ENCODE measurements at regions not wholly inside any gene's neighbourhood (a gene's known extent, or its start where the extent isn't known, plus 50 kb on each side); places are given as distances from the start of the nearest gene placed in this dataset.
A peak's percentile ranks its signal among the peaks of the same experiment; 100 is the strongest.
"Not testable (repeated sequence)": the region's sequence is repeated elsewhere in the genome, so short reads cannot be mapped to it uniquely, and the experiment has no call there.

GRCh38 chr12:67468549-67469245, 179.8 kb upstream of the DYRK2 start:
- no peak for DNase-seq (ENCODE audit: low spot score)
- no peak overlapping the region for H3K4me3 Mint-ChIP-seq
- no peak overlapping the region for H3K27ac Mint-ChIP-seq
- no peaks in the 10 kb centered on the region for H3K36me3 Mint-ChIP-seq (ENCODE audit: low read depth)
- no peaks in the 10 kb centered on the region for H3K4me1 Mint-ChIP-seq (ENCODE audit: low read depth)
- peaks cover 20% of the 10 kb centered on the region for H3K27me3 Mint-ChIP-seq (ENCODE audit: insufficient read depth)
- H3K9me3 Mint-ChIP-seq = peaks cover 14% of the 10 kb centered on the region
- intact Hi-C loops (cut with micrococcal nuclease) = no loop called here

- Mint-ChIP-seq H3K27me3 (ENCODE audit: insufficient read depth) (peaks cover 25% of the 10 kb centered on the region), H3K4me1 (ENCODE audit: low read depth) (no peaks in the 10 kb centered on the region), H3K27ac (no peak overlapping the region), H3K9me3 (peaks cover 14% of the 10 kb centered on the region), H3K36me3 (ENCODE audit: low read depth) (no peaks in the 10 kb centered on the region), H3K4me3 (no peak overlapping the region)
- intact Hi-C loops (cut with micrococcal nuclease) = no loop called here
- no peak for DNase-seq (ENCODE audit: low spot score)
These were observed 178.9 kb upstream of the DYRK2 start for GRCh38 chr12:67469666-67470065.

DNA sequence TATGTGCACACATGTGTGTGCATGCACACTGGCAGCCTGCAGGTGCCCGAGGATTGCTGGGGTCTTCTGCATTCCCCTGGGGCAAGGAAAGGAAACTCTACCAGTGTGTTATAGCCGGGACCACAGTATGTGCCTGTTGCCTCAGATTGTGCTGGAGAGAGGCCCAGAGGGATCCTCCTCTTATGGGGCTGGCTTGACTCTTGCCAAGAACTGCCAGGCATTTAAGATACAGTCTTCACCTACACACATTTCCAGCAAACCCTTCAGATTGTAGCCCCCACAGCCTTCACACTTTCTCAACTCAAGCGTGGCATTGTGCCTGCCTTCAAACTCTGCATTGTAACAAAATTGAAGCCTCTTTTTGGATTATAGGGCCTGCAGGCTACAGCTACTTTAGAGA, 176.7 kb upstream of the DYRK2 start:
- Mint-ChIP-seq H3K27me3 (ENCODE audit: insufficient read depth) (peaks cover 16% of the 10 kb centered on the region), H3K4me3 (no peak overlapping the region), H3K4me1 (ENCODE audit: low read depth) (peaks cover 8% of the 10 kb centered on the region), H3K36me3 (ENCODE audit: low read depth) (no peaks in the 10 kb centered on the region), H3K9me3 (peaks cover 8% of the 10 kb centered on the region), H3K27ac (no peak overlapping the region)
- intact Hi-C loops (cut with micrococcal nuclease) = no loop called here
- no peak for DNase-seq (ENCODE audit: low spot score)

GRCh38 chr12:67472539-67472938, 176.0 kb upstream of the DYRK2 start:
- Mint-ChIP-seq H3K4me3 (no peak overlapping the region), H3K27me3 (ENCODE audit: insufficient read depth) (peaks cover 13% of the 10 kb centered on the region), H3K36me3 (ENCODE audit: low read depth) (no peaks in the 10 kb centered on the region), H3K9me3 (peaks cover 2% of the 10 kb centered on the region), H3K4me1 (ENCODE audit: low read depth) (peaks cover 8% of the 10 kb centered on the region), H3K27ac (no peak overlapping the region)
- no peak for DNase-seq (ENCODE audit: low spot score)
- intact Hi-C loops (cut with micrococcal nuclease) = no loop called here

DNA sequence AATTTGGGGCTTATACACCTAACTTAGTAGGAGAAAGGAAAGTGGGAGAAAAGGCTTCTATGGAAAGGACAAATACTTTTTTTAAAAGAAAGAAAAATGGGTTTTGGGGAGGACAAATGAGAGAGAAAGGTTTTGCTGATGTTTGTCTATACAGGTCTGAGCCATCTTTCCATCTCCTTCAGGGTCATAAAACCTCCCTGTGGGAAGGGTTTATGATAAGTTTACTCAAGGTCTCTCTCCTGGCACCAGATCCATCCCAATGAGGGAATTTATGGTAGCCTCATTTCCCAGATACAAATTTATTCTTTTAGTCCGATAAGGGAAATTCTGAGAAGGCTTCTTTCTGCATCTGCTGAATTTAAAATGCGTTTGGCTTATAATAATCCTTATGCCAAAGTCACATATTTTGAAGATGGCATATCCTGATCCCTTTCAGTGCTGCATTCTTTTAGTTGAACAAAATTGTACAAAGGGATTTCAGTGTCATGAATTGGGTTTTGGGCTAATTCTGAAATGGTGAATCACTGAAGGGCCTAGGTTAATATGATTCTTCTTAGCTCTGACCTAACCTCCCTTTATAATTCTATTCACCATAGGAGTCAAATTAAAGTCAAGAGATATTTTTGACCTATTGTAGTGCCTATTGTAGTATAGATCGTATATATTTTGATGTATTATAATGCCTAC, 173.5 kb upstream of the DYRK2 start:
- no peaks in the 10 kb centered on the region for H3K36me3 Mint-ChIP-seq (ENCODE audit: low read depth)
- peaks cover 8% of the 10 kb centered on the region for H3K4me1 Mint-ChIP-seq (ENCODE audit: low read depth)
- no peak overlapping the region for H3K27ac Mint-ChIP-seq
- peaks cover 10% of the 10 kb centered on the region for H3K27me3 Mint-ChIP-seq (ENCODE audit: insufficient read depth)
- DNase-seq (ENCODE audit: low spot score) = no peak
- no peaks in the 10 kb centered on the region for H3K9me3 Mint-ChIP-seq
- intact Hi-C loops (cut with micrococcal nuclease) = no loop called here
- no peak overlapping the region for H3K4me3 Mint-ChIP-seq

DNA sequence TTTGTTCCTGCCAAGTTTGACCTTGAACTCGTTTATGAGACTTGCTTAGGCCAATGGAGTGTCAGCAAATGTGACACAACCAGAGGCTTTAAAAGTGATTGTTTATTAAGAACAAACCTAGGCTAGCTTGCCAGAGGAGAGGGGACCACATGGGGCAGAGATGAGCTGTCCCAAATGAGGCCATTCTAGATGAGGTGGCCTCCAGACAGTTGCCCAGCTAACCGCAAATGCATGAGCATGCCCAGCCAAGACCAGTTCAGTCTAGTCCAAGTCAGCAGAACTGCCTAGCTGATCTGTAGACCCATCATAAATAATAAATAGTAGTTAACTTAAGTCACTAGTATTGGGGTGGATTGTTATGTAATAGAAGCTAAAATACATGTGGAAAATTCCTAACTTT, 172.8 kb upstream of the DYRK2 start:
- H3K27me3 Mint-ChIP-seq (ENCODE audit: insufficient read depth) = peaks cover 10% of the 10 kb centered on the region
- intact Hi-C loops (cut with micrococcal nuclease) = no loop called here

DNA sequence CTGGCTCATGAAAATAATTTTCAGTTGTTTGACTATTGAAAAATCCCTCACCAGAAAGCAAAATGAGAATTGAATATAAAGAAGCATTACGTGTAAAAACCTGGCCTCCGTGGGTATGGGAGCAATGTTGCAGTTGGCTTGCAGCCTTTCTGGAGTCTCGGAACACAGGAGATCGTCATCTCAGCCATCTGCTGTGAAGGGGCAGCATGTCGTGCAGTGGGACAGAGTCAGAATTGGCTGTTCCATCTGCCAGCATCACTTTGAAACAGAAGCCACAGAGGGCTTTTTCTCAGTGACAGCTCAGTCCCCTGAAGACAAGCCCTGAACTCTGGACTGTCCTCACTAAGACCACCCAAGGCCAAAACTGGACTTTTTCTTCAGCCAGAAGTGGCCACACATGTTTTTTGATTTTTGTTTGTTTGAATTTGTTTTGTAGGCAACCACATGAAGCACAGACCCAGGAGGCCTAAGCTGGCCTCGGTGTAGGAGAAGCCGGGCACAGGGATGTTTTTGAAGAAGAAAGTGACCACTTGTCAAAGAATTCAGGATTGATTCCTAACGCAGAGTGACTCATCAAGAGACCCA, 170.8 kb upstream of the DYRK2 start:
- H3K36me3 Mint-ChIP-seq (ENCODE audit: low read depth) = no peaks in the 10 kb centered on the region
- H3K27me3 Mint-ChIP-seq (ENCODE audit: insufficient read depth) = peaks cover 12% of the 10 kb centered on the region
- H3K27ac Mint-ChIP-seq = no peak overlapping the region
- no peak overlapping the region for H3K4me3 Mint-ChIP-seq
- H3K9me3 Mint-ChIP-seq = no peaks in the 10 kb centered on the region
- peaks cover 16% of the 10 kb centered on the region for H3K4me1 Mint-ChIP-seq (ENCODE audit: low read depth)
- no peak for DNase-seq (ENCODE audit: low spot score)
- intact Hi-C loops (cut with micrococcal nuclease) = no loop called here

More for the DNA sequence above, 172.8 kb upstream of the DYRK2 start:
- Mint-ChIP-seq H3K36me3 (ENCODE audit: low read depth) (no peaks in the 10 kb centered on the region), H3K4me1 (ENCODE audit: low read depth) (peaks cover 8% of the 10 kb centered on the region), H3K9me3 (no peaks in the 10 kb centered on the region), H3K4me3 (no peak overlapping the region), H3K27ac (no peak overlapping the region)
- no peak for DNase-seq (ENCODE audit: low spot score)

DNA sequence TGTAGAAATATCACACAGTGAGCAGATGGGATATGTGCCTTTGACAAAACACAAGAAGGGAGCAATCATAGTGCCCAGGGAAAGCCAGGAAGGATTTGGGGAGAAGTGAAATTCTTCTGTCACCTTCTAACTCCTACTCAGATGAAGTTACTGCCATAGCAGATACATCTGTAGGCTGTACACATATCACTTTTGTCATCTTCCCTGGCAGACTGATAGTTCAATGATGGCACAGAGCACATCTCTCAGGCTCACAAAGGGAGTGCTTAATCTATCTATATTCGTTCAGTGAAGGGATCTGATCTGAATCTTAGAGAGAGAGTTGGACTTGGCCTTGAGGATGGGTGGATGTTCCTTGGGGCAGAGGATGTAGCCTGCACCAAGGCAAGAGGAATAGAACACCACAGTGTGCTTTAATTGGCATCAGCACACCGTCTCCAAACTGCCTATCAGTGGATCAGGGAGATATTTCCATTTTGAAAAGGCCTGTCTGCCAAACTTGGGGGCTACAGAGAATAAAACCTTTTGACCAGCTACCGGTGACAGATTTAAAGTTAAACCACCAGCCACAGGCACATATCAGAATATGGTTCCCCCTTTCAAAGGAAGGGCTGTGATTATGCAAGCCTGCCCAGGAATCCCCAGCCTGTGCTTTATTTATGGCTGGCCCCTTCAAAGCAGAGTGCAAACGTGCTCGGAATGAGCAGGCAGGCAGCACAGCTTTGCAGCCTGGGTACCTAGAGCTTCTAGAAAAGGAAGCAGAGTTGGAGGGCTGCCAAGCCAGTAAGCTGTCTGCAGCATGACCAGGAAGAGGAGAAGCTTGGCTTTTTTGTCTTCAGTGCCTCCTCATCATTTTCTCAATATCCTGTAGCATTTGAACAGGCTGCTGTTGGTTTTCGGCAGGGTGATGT, 165.5 kb upstream of the DYRK2 start:
- H3K27ac Mint-ChIP-seq = peak overlapping the region; percentile 18
- H3K36me3 Mint-ChIP-seq (ENCODE audit: low read depth) = peaks cover 2% of the 10 kb centered on the region
- H3K27me3 Mint-ChIP-seq (ENCODE audit: insufficient read depth) = peaks cover 1% of the 10 kb centered on the region
- peak overlapping the region; percentile 57 for H3K4me3 Mint-ChIP-seq
- intact Hi-C loops (cut with micrococcal nuclease) = no loop called here
- H3K4me1 Mint-ChIP-seq (ENCODE audit: low read depth) = peaks cover 32% of the 10 kb centered on the region
- DNase-seq (ENCODE audit: low spot score) = peak; percentile 41
- peaks cover 10% of the 10 kb centered on the region for H3K9me3 Mint-ChIP-seq

- peaks cover 32% of the 10 kb centered on the region for H3K4me1 Mint-ChIP-seq (ENCODE audit: low read depth)
- peaks cover 1% of the 10 kb centered on the region for H3K27me3 Mint-ChIP-seq (ENCODE audit: insufficient read depth)
- intact Hi-C loops (cut with micrococcal nuclease) = no loop called here
- peaks cover 3% of the 10 kb centered on the region for H3K36me3 Mint-ChIP-seq (ENCODE audit: low read depth)
- DNase-seq (ENCODE audit: low spot score) = no peak
- H3K27ac Mint-ChIP-seq = no peak overlapping the region
- no peak overlapping the region for H3K4me3 Mint-ChIP-seq
- peaks cover 13% of the 10 kb centered on the region for H3K9me3 Mint-ChIP-seq
These were observed 164.5 kb upstream of the DYRK2 start for GRCh38 chr12:67483871-67484554.

DNA sequence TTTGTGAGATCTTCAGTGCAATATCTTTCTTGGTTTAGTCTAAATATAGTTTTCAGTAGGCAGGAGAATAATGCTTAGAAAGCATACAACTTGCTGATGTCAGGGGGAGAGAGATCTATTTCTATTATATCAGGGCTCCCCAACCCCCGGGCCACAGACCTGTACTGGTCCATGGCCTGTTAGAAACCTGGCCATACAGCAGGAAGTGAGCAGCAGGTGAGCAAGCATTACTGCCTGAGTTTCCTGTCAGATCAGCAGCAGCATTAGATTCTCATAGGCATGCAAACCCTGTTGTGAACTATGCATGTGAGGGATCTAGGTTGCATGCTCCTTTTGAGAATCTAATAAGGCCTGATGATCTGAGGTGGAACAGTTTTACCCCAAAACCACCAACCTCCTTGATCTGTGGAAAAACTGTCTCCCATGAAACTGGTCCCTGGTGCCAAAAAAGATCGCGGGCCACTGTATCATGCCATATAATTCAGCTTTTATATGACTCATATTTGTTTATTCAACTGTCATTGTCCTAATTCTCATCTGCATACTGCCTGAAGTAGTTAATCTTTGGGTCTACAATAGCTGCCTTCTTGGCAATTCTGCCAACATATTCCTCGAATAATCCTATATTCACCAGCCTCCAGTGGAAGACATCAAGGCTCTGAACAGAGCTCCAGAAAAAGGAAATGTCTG, 163.6 kb upstream of the DYRK2 start:
- H3K4me3 Mint-ChIP-seq = no peak overlapping the region
- peaks cover 32% of the 10 kb centered on the region for H3K4me1 Mint-ChIP-seq (ENCODE audit: low read depth)
- H3K27ac Mint-ChIP-seq = no peak overlapping the region
- H3K9me3 Mint-ChIP-seq = peaks cover 20% of the 10 kb centered on the region
- DNase-seq (ENCODE audit: low spot score) = no peak
- intact Hi-C loops (cut with micrococcal nuclease) = no loop called here
- H3K27me3 Mint-ChIP-seq (ENCODE audit: insufficient read depth) = peaks cover 1% of the 10 kb centered on the region
- peaks cover 8% of the 10 kb centered on the region for H3K36me3 Mint-ChIP-seq (ENCODE audit: low read depth)

DNA sequence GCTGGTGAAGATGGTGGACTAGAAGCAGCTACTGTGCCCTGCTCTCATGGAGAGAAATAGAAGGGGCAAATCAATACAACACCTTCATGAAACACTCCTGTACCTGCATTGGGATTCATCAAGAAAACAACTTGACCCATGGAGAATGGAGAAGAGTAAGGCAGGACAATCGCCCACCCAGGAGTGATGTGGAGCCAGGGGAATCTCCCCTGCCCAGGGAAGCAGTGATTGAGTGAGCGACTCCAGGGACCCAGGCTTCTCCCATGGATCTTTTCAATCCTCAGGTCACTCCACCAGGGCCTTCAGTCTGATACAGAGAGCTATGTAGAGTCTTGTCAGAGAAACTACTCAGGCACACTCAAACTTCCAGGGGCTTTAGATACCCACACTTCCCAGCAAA, 161.9 kb upstream of the DYRK2 start:
- no peak overlapping the region for H3K27ac Mint-ChIP-seq
- H3K36me3 Mint-ChIP-seq (ENCODE audit: low read depth) = peaks cover 10% of the 10 kb centered on the region
- DNase-seq (ENCODE audit: low spot score) = no peak
- peaks cover 34% of the 10 kb centered on the region for H3K9me3 Mint-ChIP-seq
- no peak overlapping the region for H3K4me3 Mint-ChIP-seq
- intact Hi-C loops (cut with micrococcal nuclease) = no loop called here
- H3K4me1 Mint-ChIP-seq (ENCODE audit: low read depth) = peaks cover 32% of the 10 kb centered on the region
- peaks cover 7% of the 10 kb centered on the region for H3K27me3 Mint-ChIP-seq (ENCODE audit: insufficient read depth)

DNA sequence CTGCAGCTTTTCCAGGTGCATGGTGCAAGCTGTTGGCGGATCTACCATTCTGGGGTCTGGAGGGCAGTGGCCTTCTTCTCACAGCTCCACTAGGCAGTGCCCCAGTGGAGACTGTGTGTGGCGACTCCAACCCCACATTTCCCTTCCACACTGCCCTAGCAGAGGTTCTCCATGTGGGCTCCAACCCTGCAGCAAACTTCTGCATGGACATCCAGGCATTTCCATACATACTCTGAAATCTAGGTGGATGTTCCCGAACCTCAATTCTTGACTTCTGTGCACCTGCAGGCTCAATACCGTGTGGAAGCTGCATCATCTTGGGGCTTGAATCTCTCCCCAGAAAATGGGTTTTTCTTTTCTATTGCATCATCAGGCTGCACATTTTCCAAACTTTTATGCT, 160.2 kb upstream of the DYRK2 start:
- Mint-ChIP-seq H3K36me3 (ENCODE audit: low read depth) (peaks cover 13% of the 10 kb centered on the region), H3K4me1 (ENCODE audit: low read depth) (peaks cover 19% of the 10 kb centered on the region), H3K9me3 (peaks cover 51% of the 10 kb centered on the region), H3K27me3 (ENCODE audit: insufficient read depth) (peaks cover 11% of the 10 kb centered on the region)
- H3K27ac Mint-ChIP-seq; intact Hi-C loops (cut with micrococcal nuclease); DNase-seq (ENCODE audit: low spot score); H3K4me3 Mint-ChIP-seq: not testable (repeated sequence)

All from activated T-helper 1 cell treated with anti-CD3 and anti-CD28 coated beads, Interleukin-12 subunit alpha, Interleukin-12 subunit beta, Interleukin-2, Interleukin-4 antibody, amounts not matched to agents 30 ng/mL and 10 ng/mL and 1 ng/mL, durations not matched to agents 14 hours and 24 hours and 36 hours (primary cell).